Embryonic facial prominence (tissue), 1 donor: ENCODE measurements at regions not wholly inside any gene's neighbourhood (a gene's known extent, or its start where the extent isn't known, plus 50 kb on each side); places are given as distances from the start of the nearest gene placed in this dataset.

Source experiments
- DNase-seq: peaks from one replicate; pipeline ENCODE4 v3.0.0-alpha.2; 2016; ENCODE audit errors: extremely low spot score

- DNase-seq, result no peak
These were observed 50.3 kb upstream of the TRIM9 start for GRCh38 chr14:51145246-51145645.

GRCh38 chr14:51147183-51147582 is 52.3 kb upstream of the TRIM9 start:
- DNase-seq, result no peak

GRCh38 chr14:51155326-51155725 is 60.4 kb upstream of the TRIM9 start:
- DNase-seq, result no peak

GRCh38 chr14:51157012-51157411 is 62.1 kb upstream of the TRIM9 start:
- no peak for DNase-seq

- no peak for DNase-seq
These were observed 66.0 kb upstream of the TRIM9 start for GRCh38 chr14:51160871-51161270.

- DNase-seq, result no peak
These were observed 70.5 kb upstream of the TRIM9 start for GRCh38 chr14:51165415-51165814.

- no peak for DNase-seq
These were observed 72.3 kb upstream of the TMX1 start for GRCh38 chr14:51167587-51168214.

GRCh38 chr14:51168215-51168613 is 71.8 kb upstream of the TMX1 start:
- DNase-seq, result no peak

GRCh38 chr14:51173863-51174262 is 66.2 kb upstream of the TMX1 start:
- DNase-seq, result no peak

- no peak for DNase-seq
These were observed 63.2 kb upstream of the TMX1 start for GRCh38 chr14:51176839-51177238.

GRCh38 chr14:51180577-51180976 is 59.5 kb upstream of the TMX1 start:
- no peak for DNase-seq

GRCh38 chr14:51182131-51182565 is 57.9 kb upstream of the TMX1 start:
- peak; percentile 11 for DNase-seq

- DNase-seq, result no peak
These were observed 54.9 kb upstream of the TMX1 start for GRCh38 chr14:51185180-51185579.

- no peak for DNase-seq
These were observed 54.3 kb upstream of the TMX1 start for GRCh38 chr14:51185754-51186153.

GRCh38 chr14:51188566-51189185 is 51.4 kb upstream of the TMX1 start:
- DNase-seq, result no peak

GRCh38 chr14:51189600-51190376 is 50.3 kb upstream of the TMX1 start:
- DNase-seq, result no peak
